Suprapubic skin (tissue), 4 donors: ENCODE measurements at regions not wholly inside any gene's neighbourhood (a gene's known extent, or its start where the extent isn't known, plus 50 kb on each side); places are given as distances from the start of the nearest gene placed in this dataset.

ENCODE experiments used
- DNase-seq, 2 donors: peaks; one replicate each; pipeline ENCODE4 v3.0.0-alpha.2; 2019; ENCODE audit warnings: low spot score in 2 of 2
- H3K27ac ChIP-seq: fragments of 200-600 bp; sonication (generic); one replicate; pipeline ENCODE4 v1.5.1; 2019
- H3K27me3 ChIP-seq: fragments of 200-600 bp; sonication (generic); one replicate; pipeline ENCODE4 v1.5.1; 2019
- H3K36me3 ChIP-seq: fragments of 200-600 bp; sonication (generic); one replicate; pipeline ENCODE4 v1.5.1; 2019
- H3K4me1 ChIP-seq: fragments of 200-600 bp; sonication (generic); one replicate; pipeline ENCODE4 v1.5.1; 2019
- H3K4me3 ChIP-seq: fragments of 200-600 bp; sonication (generic); one replicate; pipeline ENCODE4 v1.5.1; 2019; ENCODE audit warnings: mild to moderate bottlenecking
- H3K9me3 ChIP-seq: fragments of 200-600 bp; sonication (generic); one replicate; pipeline ENCODE4 v1.5.1; 2019
- EP300 ChIP-seq: sonication (generic); formaldehyde crosslinking; IDR thresholded peaks from one replicate; pipeline ENCODE4 v1.6.1; 2017; ENCODE audit warnings: antibody characterized with exemption
- POLR2A ChIP-seq, 2 donors: fragments of 450-650 bp; IDR thresholded peaks; one replicate each; pipeline ENCODE4 v1.6.1; 2017; ENCODE audit warnings: antibody characterized with exemption in 2 of 2, mild to moderate bottlenecking in 2 of 2, moderate library complexity in 2 of 2
- POLR2AphosphoS5 ChIP-seq, 3 donors: sonication (generic); formaldehyde crosslinking; IDR thresholded peaks; one replicate each; pipeline ENCODE4 v1.6.1; 2017; ENCODE audit warnings: antibody characterized with exemption in 3 of 3
- WGBS: methylation state at CpG from one replicate; pipeline ENCODE4 v1.1.5; 2018; 5-methylcytosine and 5-hydroxymethylcytosine counted together
- TF ChIP-seq, protein P1 (sequence below), 2 donors: fragments of 200-600 bp in 1 of 2; fragments of 450-650 bp in 1 of 2; sonication (generic) in 1 of 2; IDR thresholded peaks; one replicate each; pipeline ENCODE4 v1.5.1; 2016 to 2019; ENCODE audit warnings: antibody characterized with exemption in 2 of 2, mild to moderate bottlenecking in 1 of 2, moderate library complexity in 1 of 2

- Histone ChIP-seq H3K4me3 (no peak overlapping the region), H3K36me3 (no peaks in the 10 kb centered on the region), H3K4me1 (no peaks in the 10 kb centered on the region), H3K9me3 (peaks cover 3% of the 10 kb centered on the region), H3K27me3 (no peaks in the 10 kb centered on the region), H3K27ac (no peak overlapping the region)
- 79% methylated on average over 2 of the region's 2 CpGs for WGBS
- TF ChIP-seq POLR2AphosphoS5 (IDR thresholded peaks at IDR 0.05) (no peak), EP300 (no peak), POLR2A (IDR thresholded peaks at IDR 0.05) (no peak)
- TF ChIP-seq, protein P1, sequence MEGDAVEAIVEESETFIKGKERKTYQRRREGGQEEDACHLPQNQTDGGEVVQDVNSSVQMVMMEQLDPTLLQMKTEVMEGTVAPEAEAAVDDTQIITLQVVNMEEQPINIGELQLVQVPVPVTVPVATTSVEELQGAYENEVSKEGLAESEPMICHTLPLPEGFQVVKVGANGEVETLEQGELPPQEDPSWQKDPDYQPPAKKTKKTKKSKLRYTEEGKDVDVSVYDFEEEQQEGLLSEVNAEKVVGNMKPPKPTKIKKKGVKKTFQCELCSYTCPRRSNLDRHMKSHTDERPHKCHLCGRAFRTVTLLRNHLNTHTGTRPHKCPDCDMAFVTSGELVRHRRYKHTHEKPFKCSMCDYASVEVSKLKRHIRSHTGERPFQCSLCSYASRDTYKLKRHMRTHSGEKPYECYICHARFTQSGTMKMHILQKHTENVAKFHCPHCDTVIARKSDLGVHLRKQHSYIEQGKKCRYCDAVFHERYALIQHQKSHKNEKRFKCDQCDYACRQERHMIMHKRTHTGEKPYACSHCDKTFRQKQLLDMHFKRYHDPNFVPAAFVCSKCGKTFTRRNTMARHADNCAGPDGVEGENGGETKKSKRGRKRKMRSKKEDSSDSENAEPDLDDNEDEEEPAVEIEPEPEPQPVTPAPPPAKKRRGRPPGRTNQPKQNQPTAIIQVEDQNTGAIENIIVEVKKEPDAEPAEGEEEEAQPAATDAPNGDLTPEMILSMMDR (IDR thresholded peaks at IDR 0.05), result no peak
- no peak for DNase-seq
These were observed 121.6 kb downstream of the CYSLTR2 start for GRCh38 chr13:48775285-48775684.

DNA sequence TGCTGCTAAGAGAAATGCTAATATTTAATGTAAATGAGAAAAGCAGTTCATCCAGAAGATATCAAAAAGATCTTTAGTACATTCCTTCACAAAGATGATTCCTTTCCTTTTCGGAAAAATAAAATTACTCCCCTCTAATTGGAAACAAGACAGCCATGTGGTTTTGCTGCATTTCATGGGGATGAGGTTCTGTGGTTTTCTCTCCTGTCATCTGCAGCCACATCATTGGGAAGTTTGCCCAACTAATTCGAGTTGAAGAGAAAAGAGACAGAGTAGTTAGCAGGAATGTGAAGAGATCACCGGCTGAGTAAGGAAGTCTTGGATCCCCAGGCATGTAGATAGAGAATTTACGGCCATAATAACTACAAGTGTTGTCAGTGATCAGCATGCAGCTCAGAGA lies 122.1 kb downstream of the CYSLTR2 start:
- H3K4me1 ChIP-seq, result no peaks in the 10 kb centered on the region
- DNase-seq, result no peak
- no peak overlapping the region for H3K27ac ChIP-seq
- no peaks in the 10 kb centered on the region for H3K27me3 ChIP-seq
- H3K36me3 ChIP-seq, result no peaks in the 10 kb centered on the region
- H3K4me3 ChIP-seq, result no peak overlapping the region
- H3K9me3 ChIP-seq, result peaks cover 4% of the 10 kb centered on the region
- 15% methylated on average over 4 of the region's 4 CpGs for WGBS
- TF ChIP-seq POLR2AphosphoS5 (IDR thresholded peaks at IDR 0.05) (no peak), EP300 (no peak)

DNA sequence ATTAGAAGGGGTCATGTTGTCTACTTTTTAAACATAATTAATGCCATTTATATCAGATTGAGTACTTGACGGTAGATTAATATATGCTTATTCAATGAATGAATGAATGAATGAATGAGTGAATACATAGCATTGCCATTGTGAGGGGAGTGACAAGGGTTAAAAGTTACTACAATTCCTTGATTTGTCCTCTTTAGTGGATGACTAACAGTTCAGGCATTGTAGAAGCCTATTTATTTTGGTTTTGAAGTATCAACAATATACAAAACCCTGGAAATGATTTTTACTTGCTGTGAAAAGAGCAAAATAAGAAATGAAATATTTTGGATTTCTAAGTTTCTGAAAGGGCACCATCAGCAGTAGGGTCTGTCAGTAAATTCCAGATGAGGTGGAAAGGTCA lies 122.7 kb downstream of the CYSLTR2 start:
- no peaks in the 10 kb centered on the region for H3K36me3 ChIP-seq
- TF ChIP-seq, protein P1 (IDR thresholded peaks at IDR 0.05), result no peak
- TF ChIP-seq EP300, result no peak
- 76% methylated on average over 1 of the region's 1 CpG for WGBS
- no peak overlapping the region for H3K4me3 ChIP-seq
- H3K9me3 ChIP-seq, result peaks cover 10% of the 10 kb centered on the region
- H3K27ac ChIP-seq, result no peak overlapping the region
- H3K27me3 ChIP-seq, result no peaks in the 10 kb centered on the region
- DNase-seq, result no peak
- no peaks in the 10 kb centered on the region for H3K4me1 ChIP-seq

DNA sequence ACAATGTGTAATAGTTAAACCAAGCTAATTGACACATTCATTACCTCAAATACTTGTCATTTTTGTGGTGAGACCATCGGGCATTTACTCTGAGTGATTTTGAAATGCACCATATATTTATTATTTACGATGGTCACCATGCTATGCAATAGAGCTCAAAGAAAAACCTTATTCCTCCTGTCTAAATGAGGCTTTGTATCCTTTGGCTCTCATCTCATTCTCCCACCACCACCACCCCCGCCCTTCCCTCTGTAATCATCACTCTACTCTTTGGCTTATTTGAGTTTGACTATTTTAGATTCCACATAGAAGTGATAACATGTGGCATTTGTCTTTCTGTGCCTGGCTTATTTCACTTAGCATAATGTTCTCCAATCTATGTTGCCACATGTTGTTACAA lies 124.9 kb downstream of the CYSLTR2 start:
- Histone ChIP-seq H3K4me3 (no peak overlapping the region), H3K9me3 (peaks cover 13% of the 10 kb centered on the region), H3K27me3 (no peaks in the 10 kb centered on the region), H3K36me3 (no peaks in the 10 kb centered on the region), H3K27ac (no peak overlapping the region), H3K4me1 (peaks cover 2% of the 10 kb centered on the region)
- DNase-seq, result no peak
- 54% methylated on average over 3 of the region's 3 CpGs for WGBS
- TF ChIP-seq EP300 (no peak), POLR2AphosphoS5 (IDR thresholded peaks at IDR 0.05) (no peak), POLR2A (IDR thresholded peaks at IDR 0.05) (no peak)
- TF ChIP-seq, protein P1 (IDR thresholded peaks at IDR 0.05), result no peak

GRCh38 chr13:48780713-48781341 lies 127.1 kb downstream of the CYSLTR2 start:
- WGBS, result 93% methylated on average over 2 of the region's 2 CpGs
- no peaks in the 10 kb centered on the region for H3K36me3 ChIP-seq
- peaks cover 13% of the 10 kb centered on the region for H3K9me3 ChIP-seq
- DNase-seq, result no peak
- H3K27ac ChIP-seq, result no peak overlapping the region
- H3K4me3 ChIP-seq, result no peak overlapping the region
- no peak for TF ChIP-seq EP300
- H3K4me1 ChIP-seq, result peaks cover 4% of the 10 kb centered on the region
- H3K27me3 ChIP-seq, result no peaks in the 10 kb centered on the region

- H3K9me3 ChIP-seq, result peaks cover 13% of the 10 kb centered on the region
- H3K27me3 ChIP-seq, result no peaks in the 10 kb centered on the region
- H3K4me1 ChIP-seq, result peaks cover 4% of the 10 kb centered on the region
- H3K27ac ChIP-seq, result no peak overlapping the region
- no peak for DNase-seq
- no peak overlapping the region for H3K4me3 ChIP-seq
- H3K36me3 ChIP-seq, result no peaks in the 10 kb centered on the region
- no peak for TF ChIP-seq POLR2A (IDR thresholded peaks at IDR 0.05)
- TF ChIP-seq, protein P1 (IDR thresholded peaks at IDR 0.05), result no peak
- TF ChIP-seq POLR2AphosphoS5 (IDR thresholded peaks at IDR 0.05), result no peak
- no peak for TF ChIP-seq EP300
- WGBS, result 80% methylated on average over 3 of the region's 3 CpGs
These were observed 128.7 kb downstream of the CYSLTR2 start for GRCh38 chr13:48782429-48782840.
